Upper lobe of left lung (tissue), 6 donors: ENCODE measurements at regions not wholly inside any gene's neighbourhood (a gene's known extent, or its start where the extent isn't known, plus 50 kb on each side); places are given as distances from the start of the nearest gene placed in this dataset.

Experiments used
- ATAC-seq, 2 donors: fragments of 200-7000 bp; cut with Tn5 transposase; one replicate each; pipeline ENCODE4 v1.9.1; 2022; ENCODE audit warnings: mild to moderate bottlenecking in 2 of 2, moderate library complexity in 2 of 2; ENCODE audit not compliant: low FRiP score in 2 of 2
- DNase-seq, 2 donors: peaks; one replicate each; pipeline ENCODE4 v3.0.0-alpha.2; 2019 to 2020
- H3K27ac ChIP-seq, 4 donors: fragments of 200-600 bp; sonication (generic); one replicate each; pipeline ENCODE4 v1.5.1; 2016 to 2019
- H3K27me3 ChIP-seq, 4 donors: fragments of 200-600 bp; sonication (generic); one replicate each; pipeline ENCODE4 v1.5.1; 2017 to 2019
- H3K36me3 ChIP-seq, 4 donors: fragments of 200-600 bp; sonication (generic); one replicate each; pipeline ENCODE4 v1.5.1; 2016 to 2019
- H3K4me1 ChIP-seq, 4 donors: fragments of 200-600 bp; sonication (generic); one replicate each; pipeline ENCODE4 v1.5.1; 2018 to 2019
- H3K4me3 ChIP-seq, 4 donors: fragments of 200-600 bp; sonication (generic); one replicate each; pipeline ENCODE4 v1.5.1; 2017 to 2019; ENCODE audit warnings: mild to moderate bottlenecking in 2 of 4, moderate library complexity in 1 of 4
- H3K9me3 ChIP-seq, 4 donors: fragments of 200-600 bp; sonication (generic); one replicate each; pipeline ENCODE4 v1.5.1; 2018 to 2019
- EP300 ChIP-seq, 4 donors: sonication (generic); formaldehyde crosslinking; IDR thresholded peaks; one replicate each; pipeline ENCODE4 v1.5.1; 2017; ENCODE audit warnings: antibody characterized with exemption in 4 of 4, control low read depth in 2 of 4
- POLR2A ChIP-seq, 4 donors: fragments of 450-650 bp; IDR thresholded peaks; one replicate each; pipeline ENCODE4 v1.5.1; 2016 to 2017; ENCODE audit warnings: antibody characterized with exemption in 4 of 4, mild to moderate bottlenecking in 2 of 4
- POLR2AphosphoS5 ChIP-seq, 2 donors: sonication (generic); formaldehyde crosslinking; IDR thresholded peaks; one replicate each; pipeline ENCODE4 v1.5.1; 2017; ENCODE audit warnings: antibody characterized with exemption in 2 of 2
- WGBS, 2 donors: methylation state at CpG; one replicate each; pipeline ENCODE4 v1.1.5; 2017 to 2018; 5-methylcytosine and 5-hydroxymethylcytosine counted together
- TF ChIP-seq, protein P1 (sequence below), 6 experiments: fragments of 450-650 bp in 4 of 6; fragments of 200-600 bp in 2 of 6; sonication (generic) in 2 of 6; IDR thresholded peaks; one replicate each; pipeline ENCODE4 v1.5.1; 2016 to 2019; ENCODE audit warnings: antibody characterized with exemption in 6 of 6
- donor health status: DM: no; HTN: no; CAD: no; lungs with moderate emphysema.
- donor health status: DM: no; HTN: yes; CAD: no; lungs with severe emphysema.

DNA sequence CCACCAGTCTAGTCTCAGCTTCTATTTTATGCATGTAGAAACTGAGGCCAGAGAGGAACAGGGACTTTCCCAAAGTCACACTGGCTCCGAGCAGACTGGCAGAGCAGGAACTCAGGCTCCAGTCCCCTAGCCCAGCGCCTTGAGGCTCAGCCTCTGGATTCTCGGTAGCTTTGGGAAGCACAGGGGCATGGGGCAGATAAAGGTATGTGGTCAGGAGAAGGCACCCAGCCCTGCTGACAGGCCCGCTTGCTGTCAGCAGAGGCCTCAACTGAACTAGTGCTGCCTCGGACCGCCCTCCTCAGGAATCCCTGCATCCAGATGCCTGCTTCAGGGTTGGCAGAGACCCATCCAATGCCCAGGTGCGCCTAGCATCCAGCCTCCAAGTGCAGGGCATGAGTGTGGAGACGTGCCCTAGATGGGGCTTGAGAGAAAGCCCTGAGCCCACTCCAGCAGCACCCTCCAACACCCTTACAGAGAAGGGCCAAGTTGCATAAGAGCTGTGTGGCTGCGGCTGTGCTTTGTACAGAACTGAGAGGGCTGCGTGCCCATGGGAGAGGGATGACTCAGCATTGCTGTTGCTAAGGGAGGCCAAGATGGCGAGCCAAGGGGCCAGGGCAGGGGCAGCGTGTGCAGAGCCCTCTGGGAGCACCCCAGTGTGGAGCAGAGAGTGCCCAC is 168.6 kb downstream of the MACROH2A1 start:
- Histone ChIP-seq H3K27ac (peak overlapping the region in 2 of 4 donors; percentile 12 to 61), H3K9me3 (no peaks in the 10 kb centered on the region), H3K4me3 (no peak overlapping the region), H3K36me3 (no peaks in the 10 kb centered on the region), H3K27me3 (no peaks in the 10 kb centered on the region), H3K4me1 (peaks cover 11 to 28% (median 15%) of the 10 kb centered on the region in 4 donors)
- TF ChIP-seq POLR2A (IDR thresholded peaks at IDR 0.05) (no peak), POLR2AphosphoS5 (IDR thresholded peaks at IDR 0.05) (peak in 1 of 2 donors; percentile 65), EP300 (IDR thresholded peaks at IDR 0.05) (peak in 1 of 4 donors; percentile 57)
- TF ChIP-seq, protein P1, sequence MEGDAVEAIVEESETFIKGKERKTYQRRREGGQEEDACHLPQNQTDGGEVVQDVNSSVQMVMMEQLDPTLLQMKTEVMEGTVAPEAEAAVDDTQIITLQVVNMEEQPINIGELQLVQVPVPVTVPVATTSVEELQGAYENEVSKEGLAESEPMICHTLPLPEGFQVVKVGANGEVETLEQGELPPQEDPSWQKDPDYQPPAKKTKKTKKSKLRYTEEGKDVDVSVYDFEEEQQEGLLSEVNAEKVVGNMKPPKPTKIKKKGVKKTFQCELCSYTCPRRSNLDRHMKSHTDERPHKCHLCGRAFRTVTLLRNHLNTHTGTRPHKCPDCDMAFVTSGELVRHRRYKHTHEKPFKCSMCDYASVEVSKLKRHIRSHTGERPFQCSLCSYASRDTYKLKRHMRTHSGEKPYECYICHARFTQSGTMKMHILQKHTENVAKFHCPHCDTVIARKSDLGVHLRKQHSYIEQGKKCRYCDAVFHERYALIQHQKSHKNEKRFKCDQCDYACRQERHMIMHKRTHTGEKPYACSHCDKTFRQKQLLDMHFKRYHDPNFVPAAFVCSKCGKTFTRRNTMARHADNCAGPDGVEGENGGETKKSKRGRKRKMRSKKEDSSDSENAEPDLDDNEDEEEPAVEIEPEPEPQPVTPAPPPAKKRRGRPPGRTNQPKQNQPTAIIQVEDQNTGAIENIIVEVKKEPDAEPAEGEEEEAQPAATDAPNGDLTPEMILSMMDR (IDR thresholded peaks at IDR 0.05): no peak
- DNase-seq (peak; percentile 46 to 88), ATAC-seq (peak; percentile 68 to 82)
- 46 to 75% methylated on average over 3 to 10 of the region's 12 CpGs for WGBS, 2 donors

DNA sequence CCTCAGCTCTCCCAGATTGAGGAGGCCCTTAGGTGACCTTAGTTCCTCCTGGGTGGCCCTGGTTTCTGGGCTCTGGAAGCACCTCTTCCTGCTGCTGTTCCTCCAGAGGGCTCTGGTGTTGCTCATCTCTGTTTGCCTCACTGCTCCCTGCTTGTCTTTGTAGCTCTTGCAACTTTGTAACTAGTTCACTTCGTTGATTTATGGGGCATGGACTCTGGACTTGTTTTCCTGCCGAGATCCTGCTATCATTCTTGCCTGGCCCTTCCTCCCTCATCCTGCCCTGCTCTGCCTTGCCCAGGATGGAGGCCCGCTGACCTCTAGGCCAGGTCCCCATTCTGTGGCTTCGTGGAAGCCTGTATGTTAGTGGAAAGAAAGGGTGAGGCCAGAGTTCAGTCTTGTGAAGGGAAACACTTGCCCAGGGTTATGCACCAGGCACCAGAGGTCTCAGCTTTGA is 169.3 kb downstream of the MACROH2A1 start:
- TF ChIP-seq POLR2AphosphoS5 (IDR thresholded peaks at IDR 0.05): no peak
- TF ChIP-seq, protein P1 (IDR thresholded peaks at IDR 0.05): no peak
- TF ChIP-seq EP300 (IDR thresholded peaks at IDR 0.05): no peak
- no peak for TF ChIP-seq POLR2A (IDR thresholded peaks at IDR 0.05)
- WGBS, 2 donors: 67 to 79% methylated on average over 4 of the region's 4 CpGs
- no peak for DNase-seq
- H3K27me3 ChIP-seq: no peaks in the 10 kb centered on the region
- H3K9me3 ChIP-seq: no peaks in the 10 kb centered on the region
- H3K36me3 ChIP-seq: no peaks in the 10 kb centered on the region
- peaks cover 14 to 28% (median 15%) of the 10 kb centered on the region in 4 donors for H3K4me1 ChIP-seq
- H3K27ac ChIP-seq: no peak overlapping the region
- no peak for ATAC-seq
- H3K4me3 ChIP-seq: no peak overlapping the region

DNA sequence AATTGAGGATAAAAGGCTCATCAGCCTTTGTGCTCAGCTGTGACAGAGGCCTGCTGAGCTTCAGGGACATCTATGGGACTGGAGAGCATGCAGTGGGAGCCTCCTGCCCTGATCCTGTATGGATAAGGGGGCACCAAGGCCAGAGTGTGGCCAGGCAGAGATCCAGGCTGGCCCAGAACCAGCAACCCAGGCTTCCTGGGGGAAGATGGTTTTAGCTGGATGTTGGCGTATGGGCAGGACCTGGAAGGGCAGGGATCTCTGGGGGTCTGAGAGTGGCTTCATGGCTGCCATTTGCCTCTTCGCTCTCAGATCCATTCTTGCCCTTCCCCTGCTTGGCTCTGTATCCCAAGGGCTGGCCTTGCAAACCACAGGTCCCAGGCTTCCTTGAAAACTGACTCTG is 169.9 kb downstream of the MACROH2A1 start:
- H3K27me3 ChIP-seq: no peaks in the 10 kb centered on the region
- DNase-seq (no peak), ATAC-seq (no peak)
- H3K36me3 ChIP-seq: no peaks in the 10 kb centered on the region
- H3K4me3 ChIP-seq: no peak overlapping the region
- TF ChIP-seq POLR2AphosphoS5 (IDR thresholded peaks at IDR 0.05) (no peak), EP300 (IDR thresholded peaks at IDR 0.05) (no peak), POLR2A (IDR thresholded peaks at IDR 0.05) (no peak)
- TF ChIP-seq, protein P1 (IDR thresholded peaks at IDR 0.05): no peak
- H3K27ac ChIP-seq: no peak overlapping the region
- H3K9me3 ChIP-seq: no peaks in the 10 kb centered on the region
- peaks cover 14 to 28% (median 15%) of the 10 kb centered on the region in 4 donors for H3K4me1 ChIP-seq
- WGBS, 2 donors: 85 to 94% methylated on average over 2 of the region's 2 CpGs

DNA sequence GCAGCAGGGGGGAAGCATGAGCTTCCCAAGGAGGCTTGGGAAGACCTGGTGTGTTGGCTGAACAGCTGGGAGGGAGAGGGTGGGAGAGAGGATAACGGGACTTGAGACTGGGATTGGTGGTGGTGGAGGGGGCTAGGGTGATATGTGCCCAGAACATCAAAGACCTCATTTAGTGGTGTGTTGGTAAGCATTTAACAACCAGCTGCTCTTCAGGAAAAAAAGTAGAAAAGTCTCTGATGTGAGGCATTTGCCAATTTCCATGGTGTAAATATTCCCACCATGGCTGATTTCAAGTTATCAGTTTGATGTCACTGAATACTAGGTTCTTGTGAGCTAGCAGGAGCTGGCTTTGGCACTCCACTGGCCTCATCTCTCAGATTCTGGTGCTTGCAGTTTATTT is 170.8 kb downstream of the MACROH2A1 start:
- 94 to 100% methylated on average over 1 of the region's 1 CpG for WGBS, 2 donors
- no peak for DNase-seq

More for the DNA sequence above, 170.8 kb downstream of the MACROH2A1 start:
- TF ChIP-seq POLR2A (IDR thresholded peaks at IDR 0.05): no peak
- no peak for TF ChIP-seq EP300 (IDR thresholded peaks at IDR 0.05)
- TF ChIP-seq, protein P1 (IDR thresholded peaks at IDR 0.05): no peak
- TF ChIP-seq POLR2AphosphoS5 (IDR thresholded peaks at IDR 0.05): no peak
- no peaks in the 10 kb centered on the region for H3K9me3 ChIP-seq
- no peaks in the 10 kb centered on the region for H3K27me3 ChIP-seq
- no peak for ATAC-seq
- no peaks in the 10 kb centered on the region for H3K36me3 ChIP-seq
- no peak overlapping the region for H3K27ac ChIP-seq
- peaks cover 14 to 28% (median 15%) of the 10 kb centered on the region in 4 donors for H3K4me1 ChIP-seq
- H3K4me3 ChIP-seq: no peak overlapping the region
